ENCODE measurements at regions not wholly inside any gene's neighbourhood (a gene's known extent, or its start where the extent isn't known, plus 50 kb on each side); places are given as distances from the start of the nearest gene placed in this dataset.

DNA sequence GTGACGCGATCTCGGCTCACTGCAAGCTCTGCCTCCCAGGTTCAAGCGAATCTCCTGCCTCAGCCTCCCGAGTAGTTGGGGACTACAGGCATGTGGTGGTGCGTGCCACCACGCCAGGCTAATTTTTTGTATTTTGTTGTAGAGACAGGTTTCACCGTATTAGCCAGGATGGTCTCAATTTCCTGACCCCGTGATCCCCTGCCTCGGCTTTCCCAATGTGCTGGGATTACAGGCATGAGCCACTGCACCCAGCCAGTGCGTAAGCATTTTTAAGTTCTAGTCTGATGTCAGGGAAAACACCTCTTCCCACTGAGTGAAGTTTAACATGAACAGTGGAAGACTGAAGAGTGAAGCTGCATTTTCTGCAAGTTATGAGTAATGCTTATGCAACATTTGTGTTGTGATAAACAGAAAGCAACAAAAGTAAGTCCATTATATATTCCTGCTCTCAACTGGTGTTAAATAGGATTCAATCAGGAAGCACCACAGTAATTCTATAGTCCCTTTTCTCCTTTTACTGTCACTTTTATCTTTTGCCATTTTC is 1219.8 kb upstream of the RAG2 start:
- TF ChIP-seq CENPT (CRISPR knock-in tag; IDR thresholded peaks at IDR 0.05; ENCODE audit: low read depth) (no peak), ARNT2 (CRISPR knock-in tag; IDR thresholded peaks at IDR 0.05; ENCODE audit: low read depth) (no peak), FOXC1 (CRISPR knock-in tag; IDR thresholded peaks at IDR 0.05; ENCODE audit: borderline replicate concordance) (no peak), GABPA (IDR thresholded peaks at IDR 0.05; ENCODE audit: low read depth, low read length) (no peak), GABPA (CRISPR knock-in tag; IDR thresholded peaks at IDR 0.05; ENCODE audit: low read depth) (no peak), POLR2AphosphoS5 (IDR thresholded peaks at IDR 0.05; ENCODE audit: low read depth, low read length) (no peak), EED (CRISPR knock-in tag; IDR thresholded peaks at IDR 0.05) (no peak)

All from HepG2 (cell line).